ENCODE measurements at regions not wholly inside any gene's neighbourhood (a gene's known extent, or its start where the extent isn't known, plus 50 kb on each side); places are given as distances from the start of the nearest gene placed in this dataset.

DNA sequence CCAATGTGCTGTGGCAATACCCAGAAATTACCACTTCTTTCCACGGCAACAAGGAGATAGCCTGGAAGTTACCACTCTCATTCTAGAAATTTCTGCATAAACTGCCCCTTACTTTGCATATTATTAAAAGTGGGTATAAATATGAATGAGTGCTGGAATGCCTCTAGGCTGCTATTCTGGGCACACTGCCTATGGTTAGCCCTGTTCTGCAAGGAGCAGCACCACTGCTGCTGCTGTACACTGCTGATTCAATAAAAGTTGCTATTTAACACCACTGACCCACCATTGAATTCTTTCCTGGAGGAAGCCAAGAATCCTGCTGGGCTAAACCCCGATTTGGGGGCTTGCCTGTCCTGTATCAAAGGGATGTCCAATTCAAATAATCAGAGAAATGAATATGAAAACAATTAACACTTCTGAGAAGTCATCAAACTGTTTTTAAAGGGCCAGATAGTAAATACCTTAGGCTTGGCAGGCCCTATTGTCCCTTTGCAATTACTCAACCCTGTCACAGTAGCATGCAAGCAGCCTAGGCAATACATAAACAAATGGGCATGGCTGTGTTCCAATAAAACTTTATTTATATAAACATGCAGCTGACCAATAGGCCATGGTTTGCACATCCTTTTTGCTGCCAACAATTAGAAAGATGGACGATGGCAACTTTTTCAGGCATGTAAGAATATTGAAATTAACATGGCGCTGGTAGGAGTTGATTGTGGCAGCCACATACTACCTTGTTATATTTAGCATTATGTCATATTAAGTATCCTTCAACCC, 369.4 kb upstream of the B3GALT2 start:
- no peak for DNase-seq

- DNase-seq = no peak
Measured at GRCh38 chr1:193553564-193553963, 367.2 kb upstream of the B3GALT2 start.

GRCh38 chr1:193552274-193552673, 365.9 kb upstream of the B3GALT2 start:
- no peak for DNase-seq

GRCh38 chr1:193549081-193549480, 362.7 kb upstream of the B3GALT2 start:
- no peak for DNase-seq

- DNase-seq = no peak
Measured at GRCh38 chr1:193545171-193545570, 358.8 kb upstream of the B3GALT2 start.

DNA sequence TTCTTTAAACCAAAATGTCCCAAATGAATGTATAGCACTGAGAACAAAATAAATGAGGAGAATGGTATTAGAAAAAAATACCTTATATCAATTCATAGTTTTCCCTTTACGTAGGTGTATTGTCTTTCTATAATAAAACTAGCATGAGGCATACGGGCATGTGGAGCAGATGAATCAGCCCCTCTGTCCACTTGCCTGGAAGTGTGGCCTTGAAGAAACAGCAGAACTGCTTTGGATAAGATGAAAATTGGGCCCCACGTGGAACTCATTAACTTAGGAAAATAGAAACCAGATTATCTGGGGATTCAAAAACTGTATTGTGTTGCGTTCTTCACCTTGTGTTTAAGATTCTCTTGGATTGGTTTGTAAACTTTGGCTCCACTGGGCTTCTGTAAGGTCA, 356.8 kb upstream of the B3GALT2 start:
- no peak for DNase-seq

DNA sequence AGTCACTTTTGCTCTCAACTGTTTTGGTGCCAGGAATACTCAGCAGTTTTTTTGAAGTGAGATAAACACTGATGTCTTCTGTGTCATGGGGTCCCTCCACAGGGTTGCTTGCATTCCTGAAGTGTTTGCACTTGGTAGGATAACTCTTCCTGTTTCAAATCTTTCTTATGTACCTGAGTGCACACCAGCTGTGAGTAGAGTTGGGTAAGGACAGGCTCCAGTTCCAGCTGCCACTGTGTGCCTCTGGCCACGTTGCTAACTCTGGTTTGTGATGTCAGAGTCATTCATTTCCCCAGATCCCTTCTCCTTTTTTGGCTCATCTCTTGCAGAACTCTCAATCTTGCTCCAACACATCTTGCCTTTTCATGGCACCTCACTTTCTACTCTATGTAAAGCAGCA, 356.3 kb upstream of the B3GALT2 start:
- DNase-seq = peak; percentile 33 to 57 (median 55)

DNA sequence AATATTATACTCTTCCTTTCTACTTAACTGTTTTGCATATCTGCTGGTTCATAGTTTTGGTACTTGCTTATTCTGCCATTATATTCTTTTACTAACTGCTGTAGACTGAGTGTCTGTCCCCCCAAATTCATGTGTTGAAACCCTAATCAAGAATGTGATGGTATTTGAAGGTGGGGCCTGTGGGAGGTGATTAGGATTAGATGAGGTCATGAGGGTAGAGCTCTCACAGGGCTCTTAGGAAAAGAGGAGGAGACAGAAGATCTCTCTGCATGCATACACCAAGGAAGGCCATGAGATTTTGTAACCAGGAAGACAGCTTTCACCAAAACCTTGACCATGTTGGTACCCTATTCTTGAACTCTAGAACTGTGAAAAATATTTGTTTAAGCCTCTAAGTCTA, 354.1 kb upstream of the B3GALT2 start:
- no peak for DNase-seq

DNA sequence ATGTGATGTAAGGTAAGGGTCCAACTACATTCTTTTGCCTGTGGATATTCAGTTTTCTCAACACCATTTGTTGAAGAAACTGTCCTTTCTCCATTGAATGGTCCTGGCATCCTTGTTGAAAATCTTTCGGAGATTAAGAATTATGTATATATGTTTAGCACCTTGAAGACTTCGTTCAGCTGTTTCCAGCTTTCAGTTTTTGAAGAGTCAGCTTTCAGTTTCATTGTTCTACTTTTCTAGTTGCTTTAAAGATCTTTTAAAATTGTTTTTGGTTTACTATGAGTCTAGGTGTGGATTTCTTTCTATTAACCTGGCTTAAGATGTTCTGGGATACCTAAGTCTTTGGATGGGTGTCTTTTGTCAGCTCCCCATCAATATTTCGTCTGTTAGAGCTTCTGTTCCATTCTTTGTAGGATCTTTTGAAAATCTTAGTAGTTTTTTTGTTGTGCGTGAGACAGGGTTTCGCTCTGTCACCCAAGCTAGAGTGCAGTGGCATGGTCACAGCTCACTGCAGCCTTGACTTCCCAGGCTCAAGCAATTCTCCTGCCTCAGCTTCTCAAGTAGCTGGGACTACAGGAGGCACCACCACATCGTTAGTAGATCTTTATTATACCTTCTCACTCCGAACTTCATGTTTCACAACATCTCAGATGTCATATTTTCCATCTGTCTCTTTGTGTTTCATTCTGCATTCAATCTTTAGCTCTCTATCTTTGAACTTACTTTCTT, 353.5 kb upstream of the B3GALT2 start:
- DNase-seq = no peak

DNA sequence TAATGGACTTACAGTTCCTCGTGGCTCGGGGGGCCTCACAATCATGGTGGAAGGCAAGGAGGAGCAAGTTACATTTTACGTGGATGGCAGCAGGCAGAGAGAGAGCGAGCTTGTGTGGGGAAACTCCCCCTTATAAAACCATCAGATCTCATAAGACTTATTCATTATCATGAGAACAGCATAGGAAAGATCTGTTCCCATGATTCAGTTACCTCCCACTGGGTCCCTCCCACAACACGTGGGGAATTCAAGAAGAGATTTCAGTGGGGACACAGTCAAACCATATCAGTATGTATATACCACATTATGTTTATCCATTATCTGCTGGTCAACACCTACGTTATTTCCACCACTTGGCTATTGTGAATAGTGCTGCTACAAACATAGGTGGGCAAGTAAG, 352.3 kb upstream of the B3GALT2 start:
- no peak for DNase-seq

DNA sequence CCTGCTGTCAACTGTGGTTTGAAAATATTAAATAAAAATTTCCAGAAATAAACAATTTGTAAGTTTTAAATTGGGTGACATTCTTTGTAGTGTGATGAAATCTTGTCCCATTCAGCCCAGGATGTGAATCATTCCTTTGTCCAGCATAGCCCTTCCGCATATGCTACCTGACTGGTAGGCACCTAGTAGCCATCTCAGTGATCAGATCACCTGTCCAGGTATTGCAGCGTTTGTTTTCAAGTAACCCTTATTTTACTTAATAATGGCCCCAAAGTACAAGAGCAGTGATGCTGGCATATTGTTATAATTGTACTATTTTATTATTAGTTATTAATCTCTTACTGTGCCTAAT, 351.6 kb upstream of the B3GALT2 start:
- DNase-seq = peak in 1 of 3 donors; percentile 8

- peak; percentile 75 to 81 (median 79) for DNase-seq
Measured at GRCh38 chr1:193537266-193538002, 351.0 kb upstream of the B3GALT2 start.

- DNase-seq = peak in 1 of 3 donors; percentile 18
Measured at GRCh38 chr1:193533853-193534252, 347.4 kb upstream of the B3GALT2 start.

DNA sequence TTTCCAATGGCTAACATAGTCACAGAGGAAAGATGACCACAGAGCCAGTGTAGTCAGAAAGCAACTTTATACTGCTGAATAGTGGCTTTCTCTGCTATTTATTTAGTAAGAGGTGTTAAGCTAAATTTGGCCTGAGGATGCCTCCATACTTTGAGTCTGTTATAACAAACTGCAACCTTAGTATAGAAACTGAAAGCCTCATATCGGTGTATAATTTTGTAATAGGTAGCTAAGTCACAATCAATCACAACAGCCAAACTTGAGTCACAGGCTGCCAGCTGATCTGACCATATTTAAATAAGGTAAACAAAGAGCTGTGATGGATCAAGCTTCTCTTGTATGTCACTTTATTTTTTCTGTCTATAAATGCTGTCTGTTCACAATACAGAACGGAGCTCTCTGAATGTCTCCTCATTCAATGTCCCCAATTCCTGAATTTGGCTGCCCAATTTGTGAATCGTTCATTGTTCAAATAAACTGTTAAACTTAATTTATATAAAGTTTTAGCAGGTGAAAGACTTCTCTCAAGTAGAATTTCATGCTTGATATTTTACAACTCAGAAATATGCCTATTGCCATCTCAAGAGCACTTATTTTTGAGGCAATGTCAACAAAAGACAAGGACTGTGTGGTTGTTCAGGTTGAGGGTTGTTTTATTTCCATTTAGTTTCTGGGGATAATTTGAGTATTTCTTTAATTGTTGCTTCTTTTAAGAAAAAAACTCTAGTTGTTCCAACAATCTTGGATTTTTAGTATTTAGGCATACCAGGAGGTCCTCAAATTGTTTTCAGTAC, 339.7 kb upstream of the B3GALT2 start:
- DNase-seq = no peak

GRCh38 chr1:193525411-193525810, 339.0 kb upstream of the B3GALT2 start:
- DNase-seq = no peak

DNA sequence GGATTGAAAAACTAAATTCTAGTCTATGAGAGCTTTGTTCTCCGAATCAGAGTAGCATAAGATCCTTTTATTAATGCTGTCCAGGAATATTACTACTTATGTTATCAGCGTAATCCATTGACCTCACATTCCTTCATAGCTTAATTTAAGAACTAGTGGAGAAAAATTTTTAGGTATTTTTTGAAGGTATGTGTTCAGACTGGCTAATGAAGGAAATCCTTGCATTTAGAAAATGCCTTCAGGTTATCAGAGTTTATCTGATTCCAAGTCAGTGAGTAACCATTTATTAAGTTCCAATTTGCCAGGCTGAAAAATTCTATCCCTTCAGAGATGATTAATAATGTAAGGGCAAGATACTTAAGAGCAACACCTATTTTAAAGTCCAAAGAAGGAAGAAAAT, 338.2 kb upstream of the B3GALT2 start:
- no peak for DNase-seq

DNA sequence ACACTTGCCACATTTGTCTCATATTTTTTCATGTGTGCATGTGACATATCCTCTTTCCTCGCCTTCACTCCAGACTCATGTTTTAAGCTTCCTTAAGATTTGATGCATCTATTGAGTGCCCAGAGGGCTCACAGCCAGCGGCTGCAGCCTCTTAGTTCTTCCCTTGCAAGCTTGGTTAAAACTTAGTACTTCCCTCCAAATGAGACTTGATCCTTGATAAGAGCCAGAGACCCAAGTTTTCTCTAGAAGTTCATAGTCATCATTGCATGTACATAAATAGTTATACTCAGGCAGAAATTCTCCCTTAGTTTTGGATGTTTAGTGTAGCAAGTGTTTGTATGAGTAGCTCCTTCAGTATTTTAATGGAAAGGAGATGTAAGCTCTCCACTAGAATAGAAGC, 337.6 kb upstream of the B3GALT2 start:
- DNase-seq = no peak

GRCh38 chr1:193520472-193520871, 334.1 kb upstream of the B3GALT2 start:
- DNase-seq = no peak

DNA sequence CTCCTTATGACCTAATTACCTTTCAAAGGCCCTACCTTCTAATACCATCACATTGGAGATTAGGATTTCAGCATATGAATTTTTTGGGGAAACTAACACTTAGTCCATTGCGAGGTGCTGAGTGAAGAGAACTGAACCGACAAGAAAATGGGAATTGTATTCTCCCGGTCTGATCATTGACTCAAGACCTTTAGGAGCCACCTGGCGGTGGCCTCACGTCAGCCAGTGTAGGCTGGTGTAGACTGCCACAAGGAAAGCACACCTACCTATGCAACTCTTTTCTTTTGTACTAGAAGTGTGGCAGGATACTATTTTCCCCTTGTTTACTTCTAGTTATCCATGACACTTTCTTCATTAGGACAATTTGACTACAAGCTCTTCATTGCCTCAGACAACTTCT, 333.5 kb upstream of the B3GALT2 start:
- DNase-seq = no peak

GRCh38 chr1:193516755-193517388, 330.5 kb upstream of the B3GALT2 start:
- DNase-seq = no peak

GRCh38 chr1:193514397-193514796, 328.0 kb upstream of the B3GALT2 start:
- DNase-seq = peak; percentile 7 to 40 (median 28)

DNA sequence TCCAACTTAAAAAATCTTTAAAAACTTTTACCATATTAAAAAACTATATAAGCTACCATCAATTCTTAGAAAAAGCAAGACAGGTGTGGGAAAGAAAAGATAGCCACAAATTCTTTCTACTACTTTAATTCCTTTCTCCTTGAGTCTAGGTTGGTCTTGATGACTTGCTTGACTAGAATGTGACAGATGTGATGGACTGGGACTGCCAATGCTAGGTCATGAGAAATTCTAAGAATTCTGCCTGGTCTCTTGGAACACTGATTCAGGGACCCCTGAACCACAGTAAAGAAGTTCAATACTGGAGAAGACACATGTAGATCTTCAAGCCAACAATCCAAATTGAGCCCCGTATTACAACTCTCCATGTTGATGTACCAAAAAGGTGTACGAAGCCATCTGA, 326.6 kb upstream of the B3GALT2 start:
- no peak for DNase-seq

- DNase-seq = no peak
Measured at GRCh38 chr1:193504920-193505319, 318.5 kb upstream of the B3GALT2 start.
